ENCODE measurements at regions not wholly inside any gene's neighbourhood (a gene's known extent, or its start where the extent isn't known, plus 50 kb on each side); places are given as distances from the start of the nearest gene placed in this dataset.

GRCh38 chr5:138649775-138650174 is 74.6 kb upstream of the HSPA9 start:
- peaks cover under 1% of the 10 kb centered on the region for H3K36me3 Mint-ChIP-seq
- no peaks in the 10 kb centered on the region for H3K9me3 Mint-ChIP-seq
- H3K27ac Mint-ChIP-seq = no peak overlapping the region
- peaks cover 12 to 14% of the 10 kb centered on the region in 2 donors for H3K4me1 Mint-ChIP-seq (ENCODE audit: low read depth in 2 of 2)
- DNase-seq (ENCODE audit: low spot score) = no peak
- no peak overlapping the region for H3K4me3 Mint-ChIP-seq
- no peak for ATAC-seq
- peaks cover 58 to 60% of the 10 kb centered on the region in 2 donors for H3K27me3 Mint-ChIP-seq

DNA sequence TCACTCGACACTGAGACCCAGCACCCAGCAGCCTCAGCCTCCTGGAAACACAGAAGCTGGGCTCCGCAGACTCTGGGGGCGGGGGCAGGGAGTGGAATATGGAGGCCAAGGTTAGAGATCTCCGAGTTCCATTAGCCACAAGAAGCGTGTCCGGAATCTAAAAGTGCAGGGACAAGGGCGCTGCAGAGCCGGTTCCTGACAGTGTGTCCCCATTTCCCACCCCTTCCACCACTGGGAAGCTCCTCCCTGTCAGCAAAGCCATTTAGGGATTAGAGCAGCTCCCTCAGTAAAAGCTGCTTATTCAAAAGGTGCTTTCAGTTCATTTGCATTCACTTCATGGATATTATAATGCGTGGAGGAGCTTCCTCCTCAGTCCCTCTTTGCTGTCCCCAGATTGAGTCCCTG is 74.1 kb upstream of the HSPA9 start:
- DNase-seq (ENCODE audit: low spot score) (no peak), ATAC-seq (no peak)
- no peak overlapping the region for H3K27ac Mint-ChIP-seq
- H3K4me3 Mint-ChIP-seq = no peak overlapping the region
- peaks cover 8 to 9% of the 10 kb centered on the region in 2 donors for H3K4me1 Mint-ChIP-seq (ENCODE audit: low read depth in 2 of 2)
- H3K36me3 Mint-ChIP-seq = no peaks in the 10 kb centered on the region
- no peaks in the 10 kb centered on the region for H3K9me3 Mint-ChIP-seq
- peaks cover 56% of the 10 kb centered on the region in 2 donors for H3K27me3 Mint-ChIP-seq

DNA sequence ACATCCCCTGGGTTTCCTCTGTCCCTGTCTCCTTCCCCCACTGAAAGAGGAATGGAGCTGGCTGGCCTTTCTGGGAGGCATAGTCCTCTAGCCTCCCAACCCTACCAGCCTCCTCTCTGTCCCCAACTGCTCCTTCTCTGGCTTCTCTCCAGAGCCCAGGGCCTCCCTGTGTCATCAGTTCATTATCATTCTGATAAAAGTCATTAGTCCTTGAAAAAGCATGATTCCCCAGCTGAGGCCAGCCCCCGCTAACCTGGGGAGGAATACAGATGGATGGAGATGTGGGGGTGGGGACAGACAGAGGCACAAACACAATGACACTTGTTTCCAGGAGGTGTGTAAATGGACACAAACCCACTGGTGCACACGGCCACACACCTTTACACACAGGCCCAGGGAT is 73.6 kb upstream of the HSPA9 start:
- ATAC-seq (no peak), DNase-seq (ENCODE audit: low spot score) (no peak)
- no peak overlapping the region for H3K27ac Mint-ChIP-seq
- H3K27me3 Mint-ChIP-seq = peaks cover 51 to 52% of the 10 kb centered on the region in 2 donors
- H3K4me1 Mint-ChIP-seq (ENCODE audit: low read depth in 2 of 2) = peaks cover 3 to 4% of the 10 kb centered on the region in 2 donors
- H3K36me3 Mint-ChIP-seq = no peaks in the 10 kb centered on the region
- H3K9me3 Mint-ChIP-seq = no peaks in the 10 kb centered on the region
- H3K4me3 Mint-ChIP-seq = no peak overlapping the region

DNA sequence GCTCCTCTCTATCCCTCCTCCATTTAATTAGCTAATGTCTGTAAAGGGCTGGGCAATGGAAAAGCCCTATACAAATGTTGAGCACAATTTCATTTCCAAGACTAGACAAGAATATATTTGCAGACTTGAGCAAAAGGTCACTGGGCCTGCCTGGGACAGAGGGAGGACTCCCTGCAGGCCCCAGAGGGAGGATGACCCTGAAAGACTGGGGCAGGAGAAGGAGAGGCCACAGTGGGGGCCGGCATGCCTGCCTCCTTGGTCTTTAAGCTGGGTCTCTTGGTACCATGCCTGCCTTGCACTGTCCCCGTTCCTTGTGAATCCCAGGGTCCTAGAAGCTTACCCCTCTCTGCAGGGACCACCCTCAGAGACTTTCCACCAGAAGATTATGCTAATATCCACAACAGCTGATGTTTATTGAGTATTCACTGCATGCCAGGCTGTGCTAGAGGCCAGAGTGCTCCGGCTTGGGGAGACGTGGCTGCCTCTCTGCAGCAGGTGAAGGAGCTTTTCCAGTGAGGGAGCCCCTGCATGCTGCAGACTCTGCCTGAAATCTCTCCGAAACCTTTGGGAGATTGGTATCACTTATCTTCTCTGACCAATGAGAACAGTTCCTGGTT is 72.7 kb upstream of the HSPA9 start:
- Mint-ChIP-seq H3K9me3 (no peaks in the 10 kb centered on the region), H3K27ac (no peak overlapping the region), H3K36me3 (no peaks in the 10 kb centered on the region), H3K27me3 (peaks cover 43 to 47% of the 10 kb centered on the region in 2 donors), H3K4me1 (ENCODE audit: low read depth in 2 of 2) (no peaks in the 10 kb centered on the region), H3K4me3 (no peak overlapping the region)
- DNase-seq (ENCODE audit: low spot score) (no peak), ATAC-seq (no peak)

GRCh38 chr5:138647261-138647788 is 72.1 kb upstream of the HSPA9 start:
- Mint-ChIP-seq H3K4me3 (no peak overlapping the region), H3K36me3 (no peaks in the 10 kb centered on the region), H3K9me3 (no peaks in the 10 kb centered on the region), H3K27ac (no peak overlapping the region), H3K4me1 (ENCODE audit: low read depth in 2 of 2) (no peaks in the 10 kb centered on the region), H3K27me3 (peaks cover 37 to 44% of the 10 kb centered on the region in 2 donors)
- no peak for ATAC-seq
- DNase-seq (ENCODE audit: low spot score) = no peak

GRCh38 chr5:138646671-138647070 is 71.5 kb upstream of the HSPA9 start:
- no peak overlapping the region for H3K4me3 Mint-ChIP-seq
- no peaks in the 10 kb centered on the region for H3K9me3 Mint-ChIP-seq
- H3K27me3 Mint-ChIP-seq = peaks cover 33 to 42% of the 10 kb centered on the region in 2 donors
- ATAC-seq = no peak
- H3K4me1 Mint-ChIP-seq (ENCODE audit: low read depth in 2 of 2) = no peaks in the 10 kb centered on the region
- H3K27ac Mint-ChIP-seq = no peak overlapping the region
- no peaks in the 10 kb centered on the region for H3K36me3 Mint-ChIP-seq
- DNase-seq (ENCODE audit: low spot score) = no peak

- no peaks in the 10 kb centered on the region for H3K9me3 Mint-ChIP-seq
- DNase-seq (ENCODE audit: low spot score) = no peak
- no peak for ATAC-seq
- no peak overlapping the region for H3K27ac Mint-ChIP-seq
- no peak overlapping the region for H3K4me3 Mint-ChIP-seq
- no peaks in the 10 kb centered on the region for H3K4me1 Mint-ChIP-seq (ENCODE audit: low read depth in 2 of 2)
- H3K36me3 Mint-ChIP-seq = no peaks in the 10 kb centered on the region
- H3K27me3 Mint-ChIP-seq = peaks cover 34 to 39% of the 10 kb centered on the region in 2 donors
These were observed 70.8 kb upstream of the HSPA9 start for GRCh38 chr5:138645778-138646575.

GRCh38 chr5:138643040-138643791 is 68.0 kb upstream of the HSPA9 start:
- Mint-ChIP-seq H3K27me3 (peaks cover 38 to 39% of the 10 kb centered on the region in 2 donors), H3K4me3 (no peak overlapping the region), H3K36me3 (no peaks in the 10 kb centered on the region), H3K27ac (no peak overlapping the region), H3K4me1 (ENCODE audit: low read depth in 2 of 2) (no peaks in the 10 kb centered on the region), H3K9me3 (no peaks in the 10 kb centered on the region)
- DNase-seq (ENCODE audit: low spot score) (no peak), ATAC-seq (no peak)

DNA sequence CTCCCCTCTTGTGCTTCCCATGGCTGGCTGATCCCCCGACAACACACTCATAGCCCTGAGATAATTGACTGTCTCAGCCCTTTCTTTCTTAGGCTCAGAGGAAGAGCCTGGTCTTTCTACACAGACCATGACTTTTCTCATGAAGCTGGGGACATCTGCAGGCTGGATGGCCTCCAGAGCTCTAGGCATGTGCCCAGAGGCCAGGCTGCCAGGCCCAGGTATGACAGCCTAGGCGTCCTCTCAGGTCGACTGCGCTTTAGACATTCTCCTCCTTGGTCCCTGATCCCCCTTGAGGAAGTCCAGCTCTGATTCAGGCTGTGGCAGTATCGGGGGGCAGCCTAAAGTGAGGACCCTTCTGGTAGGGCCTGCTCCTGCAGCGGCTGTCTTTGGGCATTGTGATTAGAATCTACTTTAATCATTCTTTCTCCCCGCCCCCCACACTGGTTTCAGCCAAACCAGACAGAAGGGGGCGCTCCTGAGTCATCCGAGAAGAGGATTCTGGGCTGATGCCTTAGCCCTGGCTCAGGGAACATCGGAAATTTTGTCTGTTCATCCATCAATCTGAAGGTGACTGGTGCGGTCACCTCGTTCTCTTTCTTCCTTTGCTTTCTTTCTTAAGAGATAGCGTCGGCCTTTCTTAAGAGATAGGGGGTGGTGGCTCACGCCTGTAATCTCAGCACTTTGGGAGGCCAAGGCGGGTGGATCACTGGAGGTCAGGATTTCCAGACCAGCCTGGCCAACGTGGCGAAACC is 66.5 kb upstream of the HSPA9 start:
- no peak overlapping the region for H3K4me3 Mint-ChIP-seq
- peaks cover 28 to 41% of the 10 kb centered on the region in 2 donors for H3K27me3 Mint-ChIP-seq
- H3K27ac Mint-ChIP-seq = no peak overlapping the region

DNA sequence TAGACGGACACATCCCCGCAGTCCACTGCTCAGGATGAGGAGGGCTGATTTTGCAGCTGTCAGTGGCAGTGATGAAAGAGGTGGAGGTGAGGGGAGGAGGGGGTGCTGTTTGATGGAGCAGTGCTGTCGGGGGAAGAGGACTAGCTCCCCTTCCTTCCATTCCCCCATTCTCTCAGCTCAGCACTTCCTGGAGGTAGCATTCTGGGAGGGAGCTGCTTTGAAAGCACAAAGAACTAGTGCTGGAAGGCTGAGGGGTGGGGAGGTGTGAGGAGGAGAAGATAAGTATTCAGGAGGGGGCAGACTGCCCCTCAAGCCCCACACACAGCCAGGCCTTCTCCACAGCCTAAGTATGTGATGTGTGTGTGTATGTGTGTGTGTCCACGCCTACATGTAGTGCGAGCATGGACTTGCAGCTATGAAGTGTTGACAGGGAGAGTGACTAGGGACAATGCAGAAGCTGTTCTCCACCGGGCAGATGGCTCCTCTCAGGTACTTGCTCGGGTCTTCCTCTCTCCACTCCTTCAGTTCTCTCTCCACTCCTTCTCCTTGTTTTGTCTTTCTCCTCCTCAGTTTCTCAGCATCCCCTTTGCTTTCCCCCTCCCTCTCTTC is 65.5 kb upstream of the HSPA9 start:
- Mint-ChIP-seq H3K27me3 (peaks cover 23 to 32% of the 10 kb centered on the region in 2 donors), H3K36me3 (no peaks in the 10 kb centered on the region)

More for the DNA sequence above, 66.5 kb upstream of the HSPA9 start:
- no peaks in the 10 kb centered on the region for H3K4me1 Mint-ChIP-seq (ENCODE audit: low read depth in 2 of 2)
- peak in 1 of 2 donors; percentile 53 for ATAC-seq
- DNase-seq (ENCODE audit: low spot score) = peak; percentile 64
- no peaks in the 10 kb centered on the region for H3K9me3 Mint-ChIP-seq
- no peaks in the 10 kb centered on the region for H3K36me3 Mint-ChIP-seq

GRCh38 chr5:138640138-138640537 is 64.9 kb upstream of the HSPA9 start:
- Mint-ChIP-seq H3K9me3 (no peaks in the 10 kb centered on the region), H3K4me3 (no peak overlapping the region), H3K36me3 (no peaks in the 10 kb centered on the region), H3K27ac (no peak overlapping the region), H3K4me1 (ENCODE audit: low read depth in 2 of 2) (no peaks in the 10 kb centered on the region), H3K27me3 (peaks cover 22 to 32% of the 10 kb centered on the region in 2 donors)
- no peak for DNase-seq (ENCODE audit: low spot score)
- ATAC-seq = no peak

More for the DNA sequence above, 65.5 kb upstream of the HSPA9 start:
- no peaks in the 10 kb centered on the region for H3K4me1 Mint-ChIP-seq (ENCODE audit: low read depth in 2 of 2)
- ATAC-seq = no peak
- no peak overlapping the region for H3K4me3 Mint-ChIP-seq
- no peak overlapping the region for H3K27ac Mint-ChIP-seq
- DNase-seq (ENCODE audit: low spot score) = no peak
- no peaks in the 10 kb centered on the region for H3K9me3 Mint-ChIP-seq

GRCh38 chr5:138639326-138639725 is 64.1 kb upstream of the HSPA9 start:
- DNase-seq (ENCODE audit: low spot score) (no peak), ATAC-seq (no peak)
- Mint-ChIP-seq H3K36me3 (no peaks in the 10 kb centered on the region), H3K4me1 (ENCODE audit: low read depth in 2 of 2) (no peaks in the 10 kb centered on the region), H3K9me3 (no peaks in the 10 kb centered on the region), H3K27ac (no peak overlapping the region), H3K4me3 (no peak overlapping the region), H3K27me3 (peaks cover 23 to 32% of the 10 kb centered on the region in 2 donors)

DNA sequence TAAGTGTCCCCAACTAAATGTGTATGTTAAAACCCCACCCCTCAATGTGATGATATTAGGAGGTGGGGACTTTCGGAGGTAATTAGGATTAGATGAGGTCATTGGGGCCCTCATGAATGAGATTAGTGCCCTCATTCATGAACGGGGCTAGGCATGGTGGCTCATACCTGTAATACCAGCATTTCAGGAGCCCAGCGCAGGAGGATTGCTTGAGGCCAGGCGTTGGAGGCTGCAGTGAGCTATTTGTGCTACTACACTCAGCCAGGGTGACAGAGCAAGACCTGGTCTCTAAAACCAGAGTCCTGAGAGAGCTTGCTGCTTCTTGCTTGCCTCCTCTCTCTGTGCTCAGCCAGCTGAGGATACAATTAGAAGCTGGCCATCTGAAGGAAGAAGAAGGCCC is 62.1 kb upstream of the HSPA9 start:
- no peak overlapping the region for H3K4me3 Mint-ChIP-seq
- H3K27me3 Mint-ChIP-seq = peaks cover 31 to 46% of the 10 kb centered on the region in 2 donors
- DNase-seq (ENCODE audit: low spot score) (no peak), ATAC-seq (no peak)
- peaks cover 0 to 4% of the 10 kb centered on the region in 2 donors for H3K4me1 Mint-ChIP-seq (ENCODE audit: low read depth in 2 of 2)
- H3K36me3 Mint-ChIP-seq = no peaks in the 10 kb centered on the region
- H3K27ac Mint-ChIP-seq = no peak overlapping the region
- H3K9me3 Mint-ChIP-seq = no peaks in the 10 kb centered on the region
